ENCODE measurements at regions not wholly inside any gene's neighbourhood (a gene's known extent, or its start where the extent isn't known, plus 50 kb on each side); places are given as distances from the start of the nearest gene placed in this dataset.
"Not testable (repeated sequence)": the region's sequence is repeated elsewhere in the genome, so short reads cannot be mapped to it uniquely, and the experiment has no call there.

DNA sequence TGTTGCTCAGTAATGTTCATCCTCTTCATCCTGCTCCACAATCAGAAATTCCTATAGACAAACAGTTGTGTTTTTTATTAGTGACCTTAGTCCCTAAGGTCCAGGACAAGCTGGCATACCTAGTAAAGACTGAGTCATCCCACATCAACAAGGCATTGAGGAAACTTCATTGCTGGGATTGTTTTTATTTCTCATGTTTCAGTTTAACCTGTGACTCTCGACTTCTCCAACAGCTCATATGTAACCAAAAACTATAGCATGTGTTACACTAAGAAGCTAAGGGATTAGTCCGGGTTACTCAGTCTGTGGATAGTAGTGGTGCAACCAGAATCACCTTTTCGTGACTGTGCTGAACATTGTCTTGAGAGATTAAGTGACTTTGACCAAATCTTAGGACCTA, 292.1 kb downstream of the RDH14 start:
- ATAC-seq: no peak
- no peak for TF ChIP-seq ZFP30 (CRISPR knock-in tag; IDR thresholded peaks at IDR 0.05)
- no peak for TF ChIP-seq RARB (CRISPR knock-in tag; IDR thresholded peaks at IDR 0.05)
- no peak for TF ChIP-seq ZC3H10 (CRISPR knock-in tag; IDR thresholded peaks at IDR 0.05)
- TF ChIP-seq ZNF8 (CRISPR knock-in tag; IDR thresholded peaks at IDR 0.05): no peak
- TF ChIP-seq, protein P1, sequence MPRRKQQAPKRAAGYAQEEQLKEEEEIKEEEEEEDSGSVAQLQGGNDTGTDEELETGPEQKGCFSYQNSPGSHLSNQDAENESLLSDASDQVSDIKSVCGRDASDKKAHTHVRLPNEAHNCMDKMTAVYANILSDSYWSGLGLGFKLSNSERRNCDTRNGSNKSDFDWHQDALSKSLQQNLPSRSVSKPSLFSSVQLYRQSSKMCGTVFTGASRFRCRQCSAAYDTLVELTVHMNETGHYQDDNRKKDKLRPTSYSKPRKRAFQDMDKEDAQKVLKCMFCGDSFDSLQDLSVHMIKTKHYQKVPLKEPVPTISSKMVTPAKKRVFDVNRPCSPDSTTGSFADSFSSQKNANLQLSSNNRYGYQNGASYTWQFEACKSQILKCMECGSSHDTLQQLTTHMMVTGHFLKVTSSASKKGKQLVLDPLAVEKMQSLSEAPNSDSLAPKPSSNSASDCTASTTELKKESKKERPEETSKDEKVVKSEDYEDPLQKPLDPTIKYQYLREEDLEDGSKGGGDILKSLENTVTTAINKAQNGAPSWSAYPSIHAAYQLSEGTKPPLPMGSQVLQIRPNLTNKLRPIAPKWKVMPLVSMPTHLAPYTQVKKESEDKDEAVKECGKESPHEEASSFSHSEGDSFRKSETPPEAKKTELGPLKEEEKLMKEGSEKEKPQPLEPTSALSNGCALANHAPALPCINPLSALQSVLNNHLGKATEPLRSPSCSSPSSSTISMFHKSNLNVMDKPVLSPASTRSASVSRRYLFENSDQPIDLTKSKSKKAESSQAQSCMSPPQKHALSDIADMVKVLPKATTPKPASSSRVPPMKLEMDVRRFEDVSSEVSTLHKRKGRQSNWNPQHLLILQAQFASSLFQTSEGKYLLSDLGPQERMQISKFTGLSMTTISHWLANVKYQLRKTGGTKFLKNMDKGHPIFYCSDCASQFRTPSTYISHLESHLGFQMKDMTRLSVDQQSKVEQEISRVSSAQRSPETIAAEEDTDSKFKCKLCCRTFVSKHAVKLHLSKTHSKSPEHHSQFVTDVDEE (CRISPR knock-in tag; IDR thresholded peaks at IDR 0.05): no peak
- TF ChIP-seq ISL1 (CRISPR knock-in tag; IDR thresholded peaks at IDR 0.05): no peak
- no peak for TF ChIP-seq GLIS3 (CRISPR knock-in tag; IDR thresholded peaks at IDR 0.05)
- TF ChIP-seq TCF4 (CRISPR knock-in tag; IDR thresholded peaks at IDR 0.05; ENCODE audit: borderline replicate concordance): no peak
- TF ChIP-seq PPARA (CRISPR knock-in tag; IDR thresholded peaks at IDR 0.05; ENCODE audit: borderline replicate concordance): no peak
- TF ChIP-seq ZNF70 (CRISPR knock-in tag; IDR thresholded peaks at IDR 0.05): no peak
- TF ChIP-seq BACH2 (CRISPR knock-in tag; IDR thresholded peaks at IDR 0.05; ENCODE audit: borderline replicate concordance): no peak

DNA sequence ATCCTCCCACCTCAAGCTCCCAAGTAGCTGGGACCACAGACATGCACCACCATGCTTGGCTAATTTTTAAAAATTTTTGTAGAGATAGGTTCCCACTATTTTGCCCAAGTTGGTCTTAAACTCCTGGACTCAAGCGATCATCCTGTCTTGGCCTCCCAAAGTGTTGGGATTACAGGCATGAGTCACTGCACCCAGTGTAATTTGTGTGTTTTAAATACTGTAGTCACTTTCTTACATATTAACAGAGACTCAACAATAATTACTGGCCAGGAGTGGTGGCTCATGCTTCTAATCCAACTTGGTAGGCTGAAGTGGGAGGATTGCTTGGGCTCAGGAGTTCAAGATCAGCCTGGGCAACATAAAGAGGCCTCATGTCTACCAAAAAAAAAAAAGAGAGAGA, 293.0 kb downstream of the RDH14 start:
- TF ChIP-seq PPARA (CRISPR knock-in tag; IDR thresholded peaks at IDR 0.05; ENCODE audit: borderline replicate concordance) (no peak), ARNTL (CRISPR knock-in tag; IDR thresholded peaks at IDR 0.05; ENCODE audit: borderline replicate concordance, low read depth) (no peak), GLIS3 (CRISPR knock-in tag; IDR thresholded peaks at IDR 0.05) (no peak), ESRRG (CRISPR knock-in tag; IDR thresholded peaks at IDR 0.05) (no peak), RARB (CRISPR knock-in tag; IDR thresholded peaks at IDR 0.05) (no peak)
- no peak for ATAC-seq

DNA sequence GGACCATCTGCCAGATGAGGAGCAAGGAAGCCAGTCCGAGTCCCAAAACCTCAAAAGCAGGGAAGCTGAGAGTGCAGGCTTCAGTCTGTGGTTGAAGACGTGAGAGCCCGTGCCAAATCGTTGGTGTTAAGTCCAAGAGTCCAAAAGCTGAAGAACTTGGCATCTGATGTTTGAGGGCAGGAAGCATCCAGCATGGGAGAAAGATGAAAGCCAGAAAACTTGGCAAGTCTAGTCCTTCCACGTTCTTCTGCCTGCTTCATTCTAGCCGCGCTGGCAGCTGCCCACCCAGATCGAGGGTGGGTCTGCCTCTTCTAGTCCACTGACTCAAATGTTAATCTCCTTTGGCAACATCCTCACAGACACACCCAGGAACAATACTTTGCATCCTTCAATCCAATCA, 293.8 kb downstream of the RDH14 start:
- ATAC-seq: not testable (repeated sequence)

DNA sequence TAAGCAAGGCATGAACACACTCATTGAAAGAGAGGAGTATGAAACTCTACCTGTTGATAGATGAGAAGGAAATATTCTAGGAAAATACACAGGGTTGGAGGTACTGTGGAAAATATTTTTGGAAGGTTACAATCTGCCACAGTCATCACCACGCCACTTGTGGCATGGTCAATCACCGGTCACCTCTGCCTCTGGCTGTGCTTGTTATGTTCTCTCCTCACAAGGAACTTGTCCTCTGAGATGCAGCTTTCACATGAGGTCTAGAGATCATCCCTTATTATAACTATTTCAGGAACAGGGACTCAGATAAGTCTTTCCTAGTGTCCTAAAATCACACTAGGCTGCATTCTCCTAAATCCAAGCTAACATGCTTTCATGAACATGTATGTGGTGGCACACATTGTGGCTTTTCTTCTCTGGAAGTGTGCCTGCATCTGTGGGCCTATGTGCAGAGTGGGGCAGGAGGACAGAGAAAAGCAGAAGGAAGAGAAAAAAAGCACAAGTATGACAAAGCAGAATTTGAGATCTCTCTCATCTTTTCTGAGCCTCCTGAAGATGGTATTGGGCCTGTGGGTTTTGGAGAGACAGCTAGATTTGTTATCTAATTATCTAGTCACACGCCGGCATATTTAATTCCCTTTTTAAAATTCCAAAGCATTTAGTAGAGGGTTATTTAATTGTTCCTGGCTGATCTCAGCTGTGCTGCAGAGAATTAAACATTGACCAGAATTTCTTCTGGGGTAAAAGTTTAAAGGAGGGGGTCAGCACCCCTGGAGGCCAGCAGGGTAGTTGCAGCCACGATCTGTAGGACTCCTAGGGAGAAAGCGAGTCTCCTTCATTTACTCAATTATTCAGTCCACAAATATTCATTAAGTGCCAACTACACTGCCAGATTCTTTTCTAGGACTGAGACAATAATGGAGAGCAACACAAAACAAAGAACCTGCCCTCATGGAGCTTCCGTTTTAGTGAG, 294.6 kb downstream of the RDH14 start:
- TF ChIP-seq ZNF70 (CRISPR knock-in tag; IDR thresholded peaks at IDR 0.05) (no peak), ZC3H10 (CRISPR knock-in tag; IDR thresholded peaks at IDR 0.05) (no peak), ZNF8 (CRISPR knock-in tag; IDR thresholded peaks at IDR 0.05) (no peak), TCF4 (CRISPR knock-in tag; IDR thresholded peaks at IDR 0.05; ENCODE audit: borderline replicate concordance) (no peak), ISL1 (CRISPR knock-in tag; IDR thresholded peaks at IDR 0.05) (no peak), SNAI2 (CRISPR knock-in tag; IDR thresholded peaks at IDR 0.05) (no peak), ZFP3 (CRISPR knock-in tag; IDR thresholded peaks at IDR 0.05) (no peak), ARNTL (CRISPR knock-in tag; IDR thresholded peaks at IDR 0.05; ENCODE audit: borderline replicate concordance, low read depth) (no peak), OSR1 (CRISPR knock-in tag; IDR thresholded peaks at IDR 0.05) (no peak), TOX (CRISPR knock-in tag; IDR thresholded peaks at IDR 0.05; ENCODE audit: borderline replicate concordance) (no peak), GLIS3 (CRISPR knock-in tag; IDR thresholded peaks at IDR 0.05) (no peak), RARB (CRISPR knock-in tag; IDR thresholded peaks at IDR 0.05) (no peak), PPARA (CRISPR knock-in tag; IDR thresholded peaks at IDR 0.05; ENCODE audit: borderline replicate concordance) (no peak), ESRRG (CRISPR knock-in tag; IDR thresholded peaks at IDR 0.05) (no peak)
- TF ChIP-seq, protein P2, sequence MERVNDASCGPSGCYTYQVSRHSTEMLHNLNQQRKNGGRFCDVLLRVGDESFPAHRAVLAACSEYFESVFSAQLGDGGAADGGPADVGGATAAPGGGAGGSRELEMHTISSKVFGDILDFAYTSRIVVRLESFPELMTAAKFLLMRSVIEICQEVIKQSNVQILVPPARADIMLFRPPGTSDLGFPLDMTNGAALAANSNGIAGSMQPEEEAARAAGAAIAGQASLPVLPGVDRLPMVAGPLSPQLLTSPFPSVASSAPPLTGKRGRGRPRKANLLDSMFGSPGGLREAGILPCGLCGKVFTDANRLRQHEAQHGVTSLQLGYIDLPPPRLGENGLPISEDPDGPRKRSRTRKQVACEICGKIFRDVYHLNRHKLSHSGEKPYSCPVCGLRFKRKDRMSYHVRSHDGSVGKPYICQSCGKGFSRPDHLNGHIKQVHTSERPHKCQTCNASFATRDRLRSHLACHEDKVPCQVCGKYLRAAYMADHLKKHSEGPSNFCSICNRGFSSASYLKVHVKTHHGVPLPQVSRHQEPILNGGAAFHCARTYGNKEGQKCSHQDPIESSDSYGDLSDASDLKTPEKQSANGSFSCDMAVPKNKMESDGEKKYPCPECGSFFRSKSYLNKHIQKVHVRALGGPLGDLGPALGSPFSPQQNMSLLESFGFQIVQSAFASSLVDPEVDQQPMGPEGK (CRISPR knock-in tag; IDR thresholded peaks at IDR 0.05; ENCODE audit: borderline replicate concordance): no peak
- TF ChIP-seq, protein P3, sequence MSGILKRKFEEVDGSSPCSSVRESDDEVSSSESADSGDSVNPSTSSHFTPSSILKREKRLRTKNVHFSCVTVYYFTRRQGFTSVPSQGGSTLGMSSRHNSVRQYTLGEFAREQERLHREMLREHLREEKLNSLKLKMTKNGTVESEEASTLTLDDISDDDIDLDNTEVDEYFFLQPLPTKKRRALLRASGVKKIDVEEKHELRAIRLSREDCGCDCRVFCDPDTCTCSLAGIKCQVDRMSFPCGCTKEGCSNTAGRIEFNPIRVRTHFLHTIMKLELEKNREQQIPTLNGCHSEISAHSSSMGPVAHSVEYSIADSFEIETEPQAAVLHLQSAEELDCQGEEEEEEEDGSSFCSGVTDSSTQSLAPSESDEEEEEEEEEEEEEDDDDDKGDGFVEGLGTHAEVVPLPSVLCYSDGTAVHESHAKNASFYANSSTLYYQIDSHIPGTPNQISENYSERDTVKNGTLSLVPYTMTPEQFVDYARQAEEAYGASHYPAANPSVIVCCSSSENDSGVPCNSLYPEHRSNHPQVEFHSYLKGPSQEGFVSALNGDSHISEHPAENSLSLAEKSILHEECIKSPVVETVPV (CRISPR knock-in tag; IDR thresholded peaks at IDR 0.05): no peak
- TF ChIP-seq, protein P1 (CRISPR knock-in tag; IDR thresholded peaks at IDR 0.05): no peak
- TF ChIP-seq, protein P4, sequence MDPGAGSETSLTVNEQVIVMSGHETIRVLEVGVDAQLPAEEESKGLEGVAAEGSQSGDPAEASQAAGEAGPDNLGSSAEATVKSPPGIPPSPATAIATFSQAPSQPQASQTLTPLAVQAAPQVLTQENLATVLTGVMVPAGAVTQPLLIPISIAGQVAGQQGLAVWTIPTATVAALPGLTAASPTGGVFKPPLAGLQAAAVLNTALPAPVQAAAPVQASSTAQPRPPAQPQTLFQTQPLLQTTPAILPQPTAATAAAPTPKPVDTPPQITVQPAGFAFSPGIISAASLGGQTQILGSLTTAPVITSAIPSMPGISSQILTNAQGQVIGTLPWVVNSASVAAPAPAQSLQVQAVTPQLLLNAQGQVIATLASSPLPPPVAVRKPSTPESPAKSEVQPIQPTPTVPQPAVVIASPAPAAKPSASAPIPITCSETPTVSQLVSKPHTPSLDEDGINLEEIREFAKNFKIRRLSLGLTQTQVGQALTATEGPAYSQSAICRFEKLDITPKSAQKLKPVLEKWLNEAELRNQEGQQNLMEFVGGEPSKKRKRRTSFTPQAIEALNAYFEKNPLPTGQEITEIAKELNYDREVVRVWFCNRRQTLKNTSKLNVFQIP (CRISPR knock-in tag; IDR thresholded peaks at IDR 0.05; ENCODE audit: borderline replicate concordance, low read depth): no peak
- ATAC-seq: peak; percentile 35; the same call in 2 of the 3 replicates
